ENCODE measurements at regions not wholly inside any gene's neighbourhood (a gene's known extent, or its start where the extent isn't known, plus 50 kb on each side); places are given as distances from the start of the nearest gene placed in this dataset.

DNA sequence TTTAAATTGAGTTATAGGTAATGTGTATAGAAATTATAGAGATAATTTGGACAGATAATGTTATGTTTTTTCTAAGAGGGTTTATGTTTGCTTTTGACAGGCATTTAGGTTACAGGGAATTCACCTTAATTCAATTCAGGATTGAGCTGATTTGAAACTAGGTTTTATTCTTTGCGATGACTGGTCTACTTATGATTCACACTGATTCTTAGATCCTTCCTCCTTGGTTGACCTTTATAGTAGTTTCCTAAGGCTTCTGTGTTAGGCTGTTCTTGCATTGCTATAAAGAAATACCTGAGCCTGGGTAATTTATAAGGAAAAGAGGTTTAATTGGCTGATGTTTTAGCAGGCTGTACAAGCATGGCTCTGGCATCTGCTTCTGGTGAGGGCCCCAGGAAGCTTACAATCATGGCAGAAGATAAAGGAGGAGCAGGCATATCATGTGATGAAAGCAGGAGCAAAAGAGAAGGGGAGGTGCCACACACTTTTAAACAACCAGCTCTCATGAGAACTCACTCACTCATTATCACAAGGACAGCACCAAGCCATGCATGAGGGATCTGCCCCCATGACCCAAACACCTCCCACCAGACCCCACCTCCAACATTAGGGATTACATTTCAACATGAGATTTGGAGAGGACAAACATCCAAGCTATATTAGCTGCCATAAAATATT is 155.0 kb upstream of the SFRP2 start:
- H3K27me3 ChIP-seq (replicated peaks; ENCODE audit: insufficient read depth), result no peaks in the 10 kb centered on the region
- 94% methylated on average over 1 of the region's 1 CpG for WGBS
- H3K4me3 ChIP-seq, result no peak overlapping the region
- no peaks in the 10 kb centered on the region for H3K4me1 ChIP-seq (replicated peaks)
- DNase-seq (ENCODE audit: low spot score), result no peak
- no peak overlapping the region for H3K27ac ChIP-seq
- H3K9me3 ChIP-seq, result no peaks in the 10 kb centered on the region
- TF ChIP-seq POLR2AphosphoS5 (IDR thresholded peaks at IDR 0.05) (no peak), POLR2A (IDR thresholded peaks at IDR 0.05) (no peak), CTCF (IDR thresholded peaks at IDR 0.05) (no peak)
- H3K36me3 ChIP-seq, result no peaks in the 10 kb centered on the region
- intact Hi-C loops (cut with DNase I), result no loop called here

DNA sequence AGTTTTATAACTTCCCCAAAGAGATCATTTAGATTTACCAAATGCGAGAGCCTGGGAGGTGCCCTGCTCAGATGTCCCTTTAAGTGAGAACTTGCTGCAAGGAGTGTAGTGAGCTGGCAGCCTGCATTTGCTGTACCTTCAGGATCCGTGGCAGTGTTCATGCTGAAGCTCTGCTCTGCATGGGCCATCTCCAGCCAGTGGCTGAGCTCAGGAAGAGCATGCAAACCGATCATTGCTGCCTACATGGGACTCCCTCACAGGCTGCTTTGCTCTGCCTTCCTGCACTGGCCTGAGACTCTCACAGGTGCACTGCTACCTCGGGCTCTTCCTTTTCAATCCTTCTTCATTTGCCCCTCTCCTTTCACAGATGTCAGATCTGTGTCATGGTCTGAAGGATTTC is 152.0 kb upstream of the SFRP2 start:
- Histone ChIP-seq H3K36me3 (no peaks in the 10 kb centered on the region), H3K9me3 (no peaks in the 10 kb centered on the region), H3K27me3 (replicated peaks; ENCODE audit: insufficient read depth) (no peaks in the 10 kb centered on the region), H3K4me3 (no peak overlapping the region), H3K4me1 (replicated peaks) (no peaks in the 10 kb centered on the region), H3K27ac (no peak overlapping the region)
- intact Hi-C loops (cut with DNase I), result no loop called here
- no peak for DNase-seq (ENCODE audit: low spot score)
- 71% methylated on average over 4 of the region's 4 CpGs for WGBS
- no peak for TF ChIP-seq POLR2A (IDR thresholded peaks at IDR 0.05)
- TF ChIP-seq POLR2AphosphoS5 (IDR thresholded peaks at IDR 0.05), result no peak
- TF ChIP-seq CTCF (IDR thresholded peaks at IDR 0.05), result no peak

GRCh38 chr4:153939570-153939969 is 150.7 kb upstream of the SFRP2 start:
- Histone ChIP-seq H3K27me3 (replicated peaks; ENCODE audit: insufficient read depth) (no peaks in the 10 kb centered on the region), H3K9me3 (no peaks in the 10 kb centered on the region), H3K36me3 (no peaks in the 10 kb centered on the region), H3K4me1 (replicated peaks) (no peaks in the 10 kb centered on the region), H3K27ac (no peak overlapping the region), H3K4me3 (no peak overlapping the region)
- 85% methylated on average over 1 of the region's 1 CpG for WGBS
- no peak for DNase-seq (ENCODE audit: low spot score)
- no peak for TF ChIP-seq POLR2A (IDR thresholded peaks at IDR 0.05)
- TF ChIP-seq POLR2AphosphoS5 (IDR thresholded peaks at IDR 0.05), result no peak
- no peak for TF ChIP-seq CTCF (IDR thresholded peaks at IDR 0.05)
- intact Hi-C loops (cut with DNase I), result no loop called here

DNA sequence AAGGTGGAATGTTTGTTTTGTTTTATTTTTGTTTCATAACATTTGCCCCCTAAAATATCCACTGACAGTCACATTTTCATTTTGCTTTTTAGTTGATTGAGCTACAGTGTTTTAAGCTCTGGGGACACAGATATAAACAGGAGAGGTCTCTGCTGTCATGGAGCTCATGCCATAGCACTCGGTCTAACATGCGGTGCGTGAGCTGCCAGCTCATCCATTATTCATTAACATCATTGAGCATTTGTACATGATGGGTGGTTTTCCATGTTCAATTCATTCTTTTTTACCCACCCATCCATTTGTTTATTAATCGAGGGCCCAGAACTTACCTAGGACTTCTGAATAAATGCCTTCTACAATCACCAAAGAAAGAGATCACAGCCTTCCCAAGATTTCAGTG is 150.1 kb upstream of the SFRP2 start:
- TF ChIP-seq POLR2AphosphoS5 (IDR thresholded peaks at IDR 0.05) (no peak), CTCF (IDR thresholded peaks at IDR 0.05) (no peak), POLR2A (IDR thresholded peaks at IDR 0.05) (no peak)

GRCh38 chr4:153937289-153937688 is 148.4 kb upstream of the SFRP2 start:
- Histone ChIP-seq H3K4me3 (no peak overlapping the region), H3K27me3 (replicated peaks; ENCODE audit: insufficient read depth) (no peaks in the 10 kb centered on the region), H3K9me3 (no peaks in the 10 kb centered on the region), H3K27ac (no peak overlapping the region), H3K36me3 (no peaks in the 10 kb centered on the region), H3K4me1 (replicated peaks) (no peaks in the 10 kb centered on the region)
- intact Hi-C loops (cut with DNase I), result no loop called here
- DNase-seq (ENCODE audit: low spot score), result no peak
- TF ChIP-seq POLR2A (IDR thresholded peaks at IDR 0.05) (no peak), POLR2AphosphoS5 (IDR thresholded peaks at IDR 0.05) (no peak), CTCF (IDR thresholded peaks at IDR 0.05) (no peak)
- WGBS, result 83% methylated on average over 4 of the region's 4 CpGs

More for the DNA sequence above, 150.1 kb upstream of the SFRP2 start:
- Histone ChIP-seq H3K4me3 (no peak overlapping the region), H3K9me3 (no peaks in the 10 kb centered on the region), H3K27ac (no peak overlapping the region), H3K4me1 (replicated peaks) (no peaks in the 10 kb centered on the region), H3K36me3 (no peaks in the 10 kb centered on the region), H3K27me3 (replicated peaks; ENCODE audit: insufficient read depth) (no peaks in the 10 kb centered on the region)
- DNase-seq (ENCODE audit: low spot score), result no peak
- 90% methylated on average over 4 of the region's 4 CpGs for WGBS
- intact Hi-C loops (cut with DNase I), result no loop called here
